PC-3 (cell line): ENCODE measurements at regions not wholly inside any gene's neighbourhood (a gene's known extent, or its start where the extent isn't known, plus 50 kb on each side); places are given as distances from the start of the nearest gene placed in this dataset.

Experiments used
- ATAC-seq: fragments of 200-7000 bp; cut with Tn5 transposase; 2 replicates; pipeline ENCODE4 v1.9.1; 2020; ENCODE audit warnings: mild to moderate bottlenecking, moderate library complexity
- BruUV-seq: library from RNA; stranded (reverse); fragments of 400-500 nt; replicated peaks from 2 replicates; lab custom pipeline; 2021; lab: Mats Ljungman, UMichigan
- CTCF ChIA-PET: fragments of 300-600 bp; sonication (Branson Sonifier 250); formaldehyde crosslinking; loops from one replicate; lab custom pipeline; 2022; ENCODE audit warnings: antibody characterized with exemption; lab: Charles Lee
- POLR2A ChIA-PET: fragments of 300-600 bp; sonication (Branson Sonifier 250); formaldehyde crosslinking; loops from one replicate; lab custom pipeline; 2022; ENCODE audit warnings: antibody characterized with exemption; ENCODE audit not compliant: unreplicated experiment; lab: Charles Lee
- DNase-seq: peaks from one replicate; pipeline ENCODE4 v3.0.0-alpha.2; 2015
- H2AFZ ChIP-seq: fragments of 300-600 bp; sonication (generic); 2 replicates; pipeline ENCODE4 v1.6.0; 2016; ENCODE audit warnings: antibody characterized with exemption, low read length
- H3F3A ChIP-seq: fragments of 300-600 bp; sonication (generic); one replicate; pipeline ENCODE4 v1.6.0; 2017; ENCODE audit warnings: antibody characterized with exemption, low read length, control low read depth, mild to moderate bottlenecking; ENCODE audit not compliant: unreplicated experiment
- H3K27ac ChIP-seq: fragments of 300-600 bp; sonication (generic); 2 replicates; pipeline ENCODE4 v1.5.1; 2016; ENCODE audit warnings: mild to moderate bottlenecking, low read length
- H3K27me3 ChIP-seq: fragments of 300-600 bp; sonication (generic); 2 replicates; pipeline ENCODE4 v1.6.1; 2016; ENCODE audit warnings: low read length, mixed read lengths
- H3K36me3 ChIP-seq: fragments of 300-600 bp; sonication (generic); 2 replicates; pipeline ENCODE4 v1.6.1; 2016; ENCODE audit warnings: low read depth, mixed run types, low read length, mixed read lengths
- H3K4me1 ChIP-seq: fragments of 300-600 bp; sonication (generic); 2 replicates; pipeline ENCODE4 v1.5.1; 2016; ENCODE audit warnings: low read length; ENCODE audit not compliant: insufficient read depth
- H3K4me2 ChIP-seq: fragments of 300-600 bp; sonication (generic); 2 replicates; pipeline ENCODE4 v1.6.0; 2016; ENCODE audit warnings: low read length
- H3K4me3 ChIP-seq: fragments of 300-600 bp; sonication (generic); 2 replicates; pipeline ENCODE4 v1.5.1; 2016; ENCODE audit warnings: mild to moderate bottlenecking, low read length, mixed read lengths
- H3K79me2 ChIP-seq: fragments of 300-600 bp; sonication (generic); 2 replicates; pipeline ENCODE4 v1.6.1; 2017; ENCODE audit warnings: low read length, mixed read lengths
- H3K9ac ChIP-seq: fragments of 300-600 bp; sonication (generic); 2 replicates; pipeline ENCODE4 v1.6.0; 2016; ENCODE audit warnings: mild to moderate bottlenecking, low read length
- H3K9me2 ChIP-seq: fragments of 300-600 bp; sonication (generic); replicated peaks from 2 replicates; pipeline ENCODE4 v1.6.1; 2016; ENCODE audit warnings: mixed run types, low read length, mixed read lengths
- H3K9me3 ChIP-seq: fragments of 300-600 bp; sonication (generic); 2 replicates; pipeline ENCODE4 v1.6.1; 2016; ENCODE audit warnings: low read length, mixed read lengths
- H4K20me1 ChIP-seq: fragments of 300-600 bp; sonication (generic); 2 replicates; pipeline ENCODE4 v1.6.1; 2016; ENCODE audit warnings: low read length, mixed read lengths
- CTCF ChIP-seq: fragments of 300-600 bp; sonication (generic); conservative IDR thresholded peaks from 2 replicates; pipeline ENCODE4 v1.5.1; 2017; ENCODE audit warnings: antibody characterized with exemption, low read depth, mild to moderate bottlenecking, low read length
- EZH2 ChIP-seq: fragments of 300-600 bp; sonication (generic); IDR thresholded peaks from one replicate; pipeline ENCODE4 v1.6.1; 2017; ENCODE audit warnings: antibody characterized with exemption, mild to moderate bottlenecking, low read length; ENCODE audit not compliant: unreplicated experiment
- EZH2phosphoT487 ChIP-seq: fragments of 300-600 bp; sonication (generic); IDR thresholded peaks from 2 replicates; pipeline ENCODE4 v1.6.1; 2018; ENCODE audit warnings: mild to moderate bottlenecking, antibody characterized with exemption, low read length, borderline replicate concordance
- intact Hi-C: fragments of 100-400 bp; cut with micrococcal nuclease; formaldehyde crosslinking; loops from 2 replicates; pipeline ENCODE4 v1.9.0; 2023

DNA sequence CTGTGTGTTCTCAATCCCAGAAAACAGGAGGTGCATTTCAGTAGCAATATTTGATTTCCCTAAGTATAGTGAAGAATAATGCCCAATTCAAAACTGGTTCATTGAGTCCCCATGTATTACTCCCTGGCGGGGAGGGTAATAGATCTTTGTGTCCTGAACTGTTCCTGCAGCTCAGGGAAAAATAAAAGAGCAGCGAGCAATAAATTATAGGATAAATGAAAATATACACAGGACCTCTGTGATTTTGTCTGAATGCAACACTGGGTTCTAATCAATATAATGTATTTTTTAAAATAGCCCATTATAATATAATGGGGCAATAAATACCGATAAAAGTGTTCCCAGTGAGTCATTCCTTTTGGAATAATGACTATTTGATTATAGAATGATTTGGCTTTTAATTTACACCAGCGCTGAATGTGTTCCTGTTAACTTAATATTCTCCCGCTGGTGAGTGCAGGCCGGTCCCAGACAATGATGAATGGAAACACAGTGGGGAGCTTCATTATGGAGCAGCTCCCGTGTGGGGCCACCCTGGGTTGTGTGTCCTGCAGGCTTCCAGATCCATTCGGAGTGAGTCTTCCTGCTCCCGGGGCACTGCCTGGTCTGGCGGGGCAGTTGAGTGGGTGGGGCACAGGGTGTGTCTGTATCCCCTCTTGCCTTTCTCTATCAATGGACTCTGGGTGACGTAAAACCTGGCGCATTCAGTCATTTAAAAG is 263.1 kb downstream of the ACTR3B start:
- CTCF ChIA-PET: no interaction called here
- no peak overlapping the region for H3K9ac ChIP-seq

GRCh38 chr7:153023194-153023592 is 263.6 kb downstream of the ACTR3B start:
- no peak for TF ChIP-seq EZH2phosphoT487
- TF ChIP-seq CTCF: no peak
- H3K4me2 ChIP-seq: no peak overlapping the region
- H3K36me3 ChIP-seq: no peaks in the 10 kb centered on the region
- H3K27ac ChIP-seq: no peak overlapping the region
- H3K9me2 ChIP-seq: no peaks in the 10 kb centered on the region
- intact Hi-C loops: no loop called here
- no peaks in the 10 kb centered on the region for H3K79me2 ChIP-seq
- no peaks in the 10 kb centered on the region for H3F3A ChIP-seq
- DNase-seq (no peak), ATAC-seq (no peak)
- H3K27me3 ChIP-seq: peaks cover 45% of the 10 kb centered on the region
- no peaks in the 10 kb centered on the region for H3K4me1 ChIP-seq
- H4K20me1 ChIP-seq: no peaks in the 10 kb centered on the region
- no peak overlapping the region for H3K9ac ChIP-seq
- H3K4me3 ChIP-seq: no peak overlapping the region
- CTCF ChIA-PET: no interaction called here
- H2AFZ ChIP-seq: no peak overlapping the region
- no peaks in the 10 kb centered on the region for H3K9me3 ChIP-seq
- POLR2A ChIA-PET: no interaction called here
- no TSS peak for BruUV-seq

More for the DNA sequence above, 263.1 kb downstream of the ACTR3B start:
- no peaks in the 10 kb centered on the region for H3K36me3 ChIP-seq
- no peak for ATAC-seq
- H3K9me3 ChIP-seq: no peaks in the 10 kb centered on the region
- no peaks in the 10 kb centered on the region for H3K79me2 ChIP-seq
- H4K20me1 ChIP-seq: no peaks in the 10 kb centered on the region
- no peak for DNase-seq
- H3K4me2 ChIP-seq: no peak overlapping the region
- H3K27ac ChIP-seq: no peak overlapping the region
- H2AFZ ChIP-seq: no peak overlapping the region
- POLR2A ChIA-PET: no interaction called here
- no peaks in the 10 kb centered on the region for H3K9me2 ChIP-seq
- intact Hi-C loops: no loop called here
- no peak for TF ChIP-seq EZH2
- TF ChIP-seq EZH2phosphoT487: no peak
- no peak for TF ChIP-seq CTCF
- H3K4me3 ChIP-seq: no peak overlapping the region
- H3F3A ChIP-seq: no peaks in the 10 kb centered on the region
- peaks cover 50% of the 10 kb centered on the region for H3K27me3 ChIP-seq
- no peaks in the 10 kb centered on the region for H3K4me1 ChIP-seq
- BruUV-seq: no TSS peak

DNA sequence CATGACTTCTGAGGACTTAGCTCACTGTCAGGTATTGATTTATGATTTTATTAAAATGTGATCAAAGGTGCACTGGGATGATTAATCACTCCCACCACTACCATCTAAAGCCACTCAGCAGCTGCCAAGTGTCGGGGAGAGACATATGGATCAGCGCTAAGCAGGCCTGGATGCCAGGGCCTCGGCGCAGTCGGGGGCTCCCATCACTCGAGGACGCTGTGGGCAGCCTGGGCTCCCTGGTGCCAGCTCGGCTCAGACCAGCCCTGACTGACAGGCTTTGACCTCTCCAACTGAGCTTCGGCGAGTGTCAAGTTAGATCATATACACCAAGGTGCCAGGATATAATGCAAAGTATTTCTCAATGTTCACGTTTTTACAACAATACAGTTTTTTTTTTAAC is 267.7 kb downstream of the ACTR3B start:
- Histone ChIP-seq H3K4me2 (no peak overlapping the region), H3K9me3 (no peaks in the 10 kb centered on the region), H3K4me3 (no peak overlapping the region), H3K27ac (no peak overlapping the region), H3F3A (no peaks in the 10 kb centered on the region), H3K4me1 (no peaks in the 10 kb centered on the region), H3K27me3 (peaks cover 21% of the 10 kb centered on the region), H3K9me2 (no peaks in the 10 kb centered on the region), H3K9ac (no peak overlapping the region), H3K36me3 (no peaks in the 10 kb centered on the region), H2AFZ (no peak overlapping the region), H4K20me1 (no peaks in the 10 kb centered on the region), H3K79me2 (no peaks in the 10 kb centered on the region)
- CTCF ChIA-PET: no interaction called here
- ATAC-seq (no peak), DNase-seq (no peak)
- POLR2A ChIA-PET: no interaction called here
- intact Hi-C loops: no loop called here
- BruUV-seq: no TSS peak
- no peak for TF ChIP-seq CTCF
- no peak for TF ChIP-seq EZH2
- TF ChIP-seq EZH2phosphoT487: no peak
